ENCODE measurements at regions not wholly inside any gene's neighbourhood (a gene's known extent, or its start where the extent isn't known, plus 50 kb on each side); places are given as distances from the start of the nearest gene placed in this dataset.

DNA sequence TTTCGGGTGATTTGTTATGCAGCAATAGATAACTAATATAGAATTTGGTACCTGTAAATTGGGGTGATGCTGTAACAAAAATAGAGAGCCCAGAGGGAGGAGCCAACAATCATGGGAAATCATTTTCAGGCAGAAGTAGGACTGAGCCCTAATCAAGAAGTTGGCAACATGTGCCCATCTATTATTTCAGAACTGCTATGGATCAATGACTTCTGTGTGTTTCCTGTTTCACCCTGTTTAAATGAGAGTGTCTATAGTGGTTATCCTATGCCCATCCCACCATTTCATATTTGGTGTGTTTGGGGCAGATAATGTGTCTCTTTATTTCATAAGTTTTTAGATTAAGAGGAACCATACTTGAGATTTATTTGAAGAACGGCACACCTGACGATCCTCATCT lies 330.8 kb upstream of the CITED2 start:
- H3K9me3 Mint-ChIP-seq (ENCODE audit: unreplicated experiment) = no peaks in the 10 kb centered on the region
- H3K36me3 Mint-ChIP-seq (ENCODE audit: insufficient read depth, unreplicated experiment) = no peaks in the 10 kb centered on the region
- intact Hi-C loops (cut with micrococcal nuclease) = no loop called here
- no peak overlapping the region for H3K4me3 Mint-ChIP-seq (ENCODE audit: unreplicated experiment)
- H3K27me3 Mint-ChIP-seq (ENCODE audit: insufficient read depth, unreplicated experiment) = no peaks in the 10 kb centered on the region
- POLR2A ChIA-PET = no interaction called here
- CTCF ChIA-PET = no interaction called here
- TF ChIP-seq, protein P1, sequence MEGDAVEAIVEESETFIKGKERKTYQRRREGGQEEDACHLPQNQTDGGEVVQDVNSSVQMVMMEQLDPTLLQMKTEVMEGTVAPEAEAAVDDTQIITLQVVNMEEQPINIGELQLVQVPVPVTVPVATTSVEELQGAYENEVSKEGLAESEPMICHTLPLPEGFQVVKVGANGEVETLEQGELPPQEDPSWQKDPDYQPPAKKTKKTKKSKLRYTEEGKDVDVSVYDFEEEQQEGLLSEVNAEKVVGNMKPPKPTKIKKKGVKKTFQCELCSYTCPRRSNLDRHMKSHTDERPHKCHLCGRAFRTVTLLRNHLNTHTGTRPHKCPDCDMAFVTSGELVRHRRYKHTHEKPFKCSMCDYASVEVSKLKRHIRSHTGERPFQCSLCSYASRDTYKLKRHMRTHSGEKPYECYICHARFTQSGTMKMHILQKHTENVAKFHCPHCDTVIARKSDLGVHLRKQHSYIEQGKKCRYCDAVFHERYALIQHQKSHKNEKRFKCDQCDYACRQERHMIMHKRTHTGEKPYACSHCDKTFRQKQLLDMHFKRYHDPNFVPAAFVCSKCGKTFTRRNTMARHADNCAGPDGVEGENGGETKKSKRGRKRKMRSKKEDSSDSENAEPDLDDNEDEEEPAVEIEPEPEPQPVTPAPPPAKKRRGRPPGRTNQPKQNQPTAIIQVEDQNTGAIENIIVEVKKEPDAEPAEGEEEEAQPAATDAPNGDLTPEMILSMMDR (IDR thresholded peaks at IDR 0.05; ENCODE audit: unreplicated experiment) = no peak
- no peak for DNase-seq (ENCODE audit: unreplicated experiment)
- H3K27ac Mint-ChIP-seq (ENCODE audit: low read depth, unreplicated experiment) = no peak overlapping the region
- peaks cover 6% of the 10 kb centered on the region for H3K4me1 Mint-ChIP-seq (ENCODE audit: insufficient read depth, unreplicated experiment)
- no TSS peak for BruUV-seq (replicated peaks)

DNA sequence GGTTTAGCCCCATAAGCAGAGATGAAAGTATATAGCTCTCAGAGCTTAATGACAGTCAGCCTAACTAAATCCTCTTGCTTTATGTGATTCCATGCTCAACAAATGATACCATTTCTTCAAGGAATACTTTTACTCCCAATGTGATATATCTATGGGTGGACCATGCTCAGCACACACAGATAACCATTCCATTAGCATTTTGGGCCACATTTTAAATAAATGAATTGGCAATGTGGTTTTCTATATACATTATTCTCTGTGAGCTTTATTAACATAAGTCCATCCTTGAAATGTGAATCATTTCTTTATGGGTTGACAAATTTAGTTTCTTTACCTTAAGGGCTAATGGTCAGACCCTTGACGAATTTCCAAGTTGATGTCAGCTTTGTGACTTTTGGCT lies 329.3 kb upstream of the CITED2 start:
- intact Hi-C loops (cut with micrococcal nuclease) = no loop called here
- no peak overlapping the region for H3K27ac Mint-ChIP-seq (ENCODE audit: low read depth, unreplicated experiment)
- no peak overlapping the region for H3K4me3 Mint-ChIP-seq (ENCODE audit: unreplicated experiment)
- ChIA-PET POLR2A (interaction anchor here (0.8 to 1.0 kb wide), 2 partner anchors 9 to 47 kb away, joined by 4 read pairs; no protein-coding TSS in a partner anchor), CTCF (interaction anchor here (1.2 kb wide), 1 partner anchor 326 kb away, joined by 3 read pairs; no protein-coding TSS in a partner anchor)
- TF ChIP-seq, protein P1 (IDR thresholded peaks at IDR 0.05; ENCODE audit: unreplicated experiment) = no peak
- no peaks in the 10 kb centered on the region for H3K9me3 Mint-ChIP-seq (ENCODE audit: unreplicated experiment)
- H3K27me3 Mint-ChIP-seq (ENCODE audit: insufficient read depth, unreplicated experiment) = no peaks in the 10 kb centered on the region
- no peak for DNase-seq (ENCODE audit: unreplicated experiment)
- H3K36me3 Mint-ChIP-seq (ENCODE audit: insufficient read depth, unreplicated experiment) = no peaks in the 10 kb centered on the region
- H3K4me1 Mint-ChIP-seq (ENCODE audit: insufficient read depth, unreplicated experiment) = peaks cover 19% of the 10 kb centered on the region
- no TSS peak for BruUV-seq (replicated peaks)

DNA sequence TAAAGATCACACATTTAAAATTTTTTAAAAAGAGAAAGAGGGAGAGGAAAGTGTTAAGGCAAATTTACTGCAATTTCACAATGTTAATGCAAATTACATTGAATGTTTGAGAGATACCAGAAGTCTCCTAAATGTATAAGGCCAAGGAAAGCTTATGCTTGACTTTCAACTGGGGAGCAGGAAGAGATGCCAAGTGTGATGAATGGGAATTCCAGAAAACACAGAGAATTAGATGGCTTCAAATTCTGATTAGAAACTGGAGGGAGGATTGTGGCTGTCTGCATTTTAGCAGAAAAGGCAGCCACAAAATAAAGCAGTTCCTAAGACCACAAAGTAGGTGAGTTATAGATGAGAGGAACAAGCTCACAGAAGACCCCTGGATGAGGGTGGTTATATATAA lies 328.3 kb upstream of the CITED2 start:
- Mint-ChIP-seq H3K4me1 (ENCODE audit: insufficient read depth, unreplicated experiment) (peaks cover 19% of the 10 kb centered on the region), H3K9me3 (ENCODE audit: unreplicated experiment) (no peaks in the 10 kb centered on the region), H3K36me3 (ENCODE audit: insufficient read depth, unreplicated experiment) (no peaks in the 10 kb centered on the region), H3K27me3 (ENCODE audit: insufficient read depth, unreplicated experiment) (no peaks in the 10 kb centered on the region), H3K4me3 (ENCODE audit: unreplicated experiment) (no peak overlapping the region), H3K27ac (ENCODE audit: low read depth, unreplicated experiment) (no peak overlapping the region)
- intact Hi-C loops (cut with micrococcal nuclease) = no loop called here
- no TSS peak for BruUV-seq (replicated peaks)
- ChIA-PET CTCF (no interaction called here), POLR2A (interaction anchor here (0.5 kb wide), 1 partner anchor 83 kb away, joined by 4 read pairs; no protein-coding TSS in a partner anchor)
- DNase-seq (ENCODE audit: unreplicated experiment) = no peak
- TF ChIP-seq, protein P1 (IDR thresholded peaks at IDR 0.05; ENCODE audit: unreplicated experiment) = no peak

DNA sequence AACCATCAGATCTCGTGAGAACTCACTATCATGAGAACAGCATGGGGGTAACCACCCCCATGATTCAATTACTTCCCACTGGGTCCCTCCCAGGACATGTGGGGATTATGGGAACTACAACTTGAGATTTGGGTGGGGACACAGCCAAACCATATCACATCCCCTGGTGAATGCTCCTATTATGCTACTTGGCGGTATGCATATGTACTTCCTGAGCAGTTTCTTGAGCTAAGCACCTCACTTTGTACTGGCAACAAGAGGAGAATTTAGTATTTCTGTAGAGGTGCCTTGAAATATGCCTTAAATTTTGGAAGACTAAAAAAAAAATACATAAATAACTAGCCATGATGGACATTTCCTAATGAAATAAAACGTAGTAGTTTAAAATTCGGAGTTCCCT lies 327.2 kb upstream of the CITED2 start:
- Mint-ChIP-seq H3K27ac (ENCODE audit: low read depth, unreplicated experiment) (no peak overlapping the region), H3K4me1 (ENCODE audit: insufficient read depth, unreplicated experiment) (peaks cover 19% of the 10 kb centered on the region), H3K4me3 (ENCODE audit: unreplicated experiment) (no peak overlapping the region), H3K27me3 (ENCODE audit: insufficient read depth, unreplicated experiment) (no peaks in the 10 kb centered on the region), H3K36me3 (ENCODE audit: insufficient read depth, unreplicated experiment) (no peaks in the 10 kb centered on the region), H3K9me3 (ENCODE audit: unreplicated experiment) (no peaks in the 10 kb centered on the region)
- DNase-seq (ENCODE audit: unreplicated experiment) = no peak
- CTCF ChIA-PET = interaction anchor here (0.7 kb wide), 1 partner anchor 325 kb away, joined by 3 read pairs; no protein-coding TSS in a partner anchor
- POLR2A ChIA-PET = no interaction called here
- BruUV-seq (replicated peaks) = no TSS peak
- intact Hi-C loops (cut with micrococcal nuclease) = no loop called here
- TF ChIP-seq, protein P1 (IDR thresholded peaks at IDR 0.05; ENCODE audit: unreplicated experiment) = no peak

Measured in MCF 10A (cell line).